Liver (tissue), 8 donors: ENCODE measurements at regions not wholly inside any gene's neighbourhood (a gene's known extent, or its start where the extent isn't known, plus 50 kb on each side); places are given as distances from the start of the nearest gene placed in this dataset.

Experiments used
- DNase-seq: peaks from one replicate; pipeline ENCODE4 v3.0.0-alpha.2; 2017; ENCODE audit warnings: low spot score
- H3K27ac ChIP-seq, 2 donors: one replicate each; pipeline ENCODE4 v1.7.0; 2013; ENCODE audit warnings: inconsistent platforms in 2 of 2, low read length in 2 of 2, control low read depth in 1 of 2, low read depth in 1 of 2, mild to moderate bottlenecking in 1 of 2
- H3K27me3 ChIP-seq, 4 donors: one replicate each; pipeline versions ENCODE4 v1.6.1 to v1.7.0; 2013; ENCODE audit warnings: low read length in 3 of 4, inconsistent platforms in 1 of 4, mild to moderate bottlenecking in 1 of 4, moderate library complexity in 1 of 4; ENCODE audit not compliant: control insufficient read depth in 4 of 4, insufficient read depth in 4 of 4
- H3K36me3 ChIP-seq, 4 donors: one replicate each; pipeline versions ENCODE4 v1.6.1 to v1.7.0; 2013; ENCODE audit warnings: low read length in 3 of 4, mild to moderate bottlenecking in 3 of 4, low read depth in 1 of 4, moderate library complexity in 1 of 4; ENCODE audit not compliant: control insufficient read depth in 4 of 4, insufficient read depth in 3 of 4
- H3K4me1 ChIP-seq, 4 donors: one replicate each; pipeline versions ENCODE4 v1.6.1 to v1.7.0; 2013; ENCODE audit warnings: low read length in 3 of 4, mild to moderate bottlenecking in 3 of 4, moderate library complexity in 1 of 4; ENCODE audit not compliant: control insufficient read depth in 4 of 4, insufficient read depth in 4 of 4
- H3K4me3 ChIP-seq, 3 donors: one replicate each; pipeline versions ENCODE4 v1.6.1 to v1.7.0; 2013; ENCODE audit warnings: low read length in 3 of 3, control low read depth in 1 of 3, low read depth in 1 of 3, mild to moderate bottlenecking in 1 of 3
- H3K9ac ChIP-seq, 2 donors: one replicate each; pipeline ENCODE4 v1.7.0; 2013; ENCODE audit warnings: low read length in 2 of 2, mild to moderate bottlenecking in 2 of 2, moderate library complexity in 2 of 2, control low read depth in 1 of 2, low read depth in 1 of 2
- H3K9me3 ChIP-seq, 4 donors: one replicate each; pipeline versions ENCODE4 v1.6.1 to v1.7.0; 2013; ENCODE audit warnings: low read length in 3 of 4; ENCODE audit not compliant: control insufficient read depth in 4 of 4
- CTCF ChIP-seq: fragments of 150-350 bp; IDR thresholded peaks from 2 replicates; pipeline ENCODE4 v1.5.1; 2017; ENCODE audit warnings: improper control_type of control experiment, low read depth, low read length; ENCODE audit not compliant: missing input control
- EGR1 ChIP-seq, 2 donors: IDR thresholded peaks; 2 replicates each; pipeline ENCODE4 v1.6.1; 2016 to 2018; ENCODE audit warnings: antibody characterized with exemption in 2 of 2, low read depth in 2 of 2
- FOXA1 ChIP-seq: IDR thresholded peaks from 2 replicates; pipeline ENCODE4 v1.6.1; 2016; ENCODE audit warnings: antibody characterized with exemption
- FOXA2 ChIP-seq: IDR thresholded peaks from 2 replicates; pipeline ENCODE4 v1.6.1; 2016; ENCODE audit warnings: antibody characterized with exemption
- GABPA ChIP-seq, 2 donors: IDR thresholded peaks in 1 of 2; conservative IDR thresholded peaks in 1 of 2; 2 replicates each; pipeline ENCODE4 v1.6.1; 2016; ENCODE audit warnings: antibody characterized with exemption in 2 of 2, mild to moderate bottlenecking in 1 of 2, moderate library complexity in 1 of 2
- HNF4A ChIP-seq, 2 donors: conservative IDR thresholded peaks; 2 replicates each; pipeline ENCODE4 v1.6.1; 2016; ENCODE audit warnings: antibody characterized with exemption in 2 of 2, mild to moderate bottlenecking in 2 of 2
- HNF4G ChIP-seq: IDR thresholded peaks from 2 replicates; pipeline ENCODE4 v1.6.1; 2016; ENCODE audit warnings: antibody characterized with exemption
- JUND ChIP-seq, 2 donors: IDR thresholded peaks; 2 replicates each; pipeline ENCODE4 v1.6.1; 2016; ENCODE audit warnings: antibody characterized with exemption in 2 of 2
- MAX ChIP-seq: IDR thresholded peaks from 2 replicates; pipeline ENCODE4 v1.6.1; 2016; ENCODE audit warnings: antibody characterized with exemption
- NR2F2 ChIP-seq: IDR thresholded peaks from 2 replicates; pipeline ENCODE4 v1.6.1; 2016; ENCODE audit warnings: antibody characterized with exemption
- RAD21 ChIP-seq, 2 donors: IDR thresholded peaks; 2 replicates each; pipeline ENCODE4 v1.6.1; 2016; ENCODE audit warnings: antibody characterized with exemption in 2 of 2, mild to moderate bottlenecking in 2 of 2
- RXRA ChIP-seq, 2 donors: IDR thresholded peaks; 2 replicates each; pipeline ENCODE4 v1.6.1; 2017 to 2018; ENCODE audit warnings: antibody characterized with exemption in 2 of 2, mild to moderate bottlenecking in 1 of 2
- SP1 ChIP-seq: IDR thresholded peaks from 2 replicates; pipeline ENCODE4 v1.6.1; 2018; ENCODE audit warnings: antibody characterized with exemption, mild to moderate bottlenecking
- TAF1 ChIP-seq: conservative IDR thresholded peaks from 2 replicates; pipeline ENCODE4 v1.6.1; 2016; ENCODE audit warnings: antibody characterized with exemption, mild to moderate bottlenecking
- YY1 ChIP-seq: IDR thresholded peaks from 2 replicates; pipeline ENCODE4 v1.6.1; 2016; ENCODE audit warnings: antibody characterized with exemption, mild to moderate bottlenecking
- WGBS: extraction: QIAGEN DNeasy Blood & Tissue Kit; methylation state at CpG from one replicate; pipeline ENCODE4 v1.1.7; 2013; 5-methylcytosine and 5-hydroxymethylcytosine counted together
- TF ChIP-seq, protein P1 (sequence below): IDR thresholded peaks from 2 replicates; pipeline ENCODE4 v1.6.1; 2016; ENCODE audit warnings: antibody characterized with exemption
- TF ChIP-seq, protein P2 (sequence below): IDR thresholded peaks from 2 replicates; pipeline ENCODE4 v1.6.1; 2016; ENCODE audit warnings: antibody characterized with exemption
- TF ChIP-seq, protein P3 (sequence below): IDR thresholded peaks from 2 replicates; pipeline ENCODE4 v1.6.1; 2016; ENCODE audit warnings: antibody characterized with exemption, mild to moderate bottlenecking
- donor health status: healthy.
- donor health status: healthy.
- donor health status: healthy.
- donor health status: healthy.
- donor health status: healthy.

- DNase-seq, result peak; percentile 19
- Histone ChIP-seq H3K27ac (no peak overlapping the region), H3K9me3 (no peaks in the 10 kb centered on the region), H3K4me1 (peaks cover 0 to 6% (median 5%) of the 10 kb centered on the region in 4 donors), H3K9ac (no peak overlapping the region), H3K27me3 (no peaks in the 10 kb centered on the region), H3K4me3 (no peak overlapping the region), H3K36me3 (no peaks in the 10 kb centered on the region)
- WGBS, result 62% methylated on average over 4 of the region's 4 CpGs
- no peak for TF ChIP-seq EGR1 (IDR thresholded peaks at IDR 0.05; ENCODE audit: low read depth in 2 of 2)
- TF ChIP-seq HNF4A (conservative IDR thresholded peaks at IDR 0.05), result peak; percentile 81 to 89
- peak in 1 of 2 donors; percentile 19 for TF ChIP-seq RAD21 (IDR thresholded peaks at IDR 0.05)
- TF ChIP-seq FOXA1, result no peak
- TF ChIP-seq FOXA2, result no peak
- TF ChIP-seq HNF4G, result peak; percentile 70
- peak; percentile 69 for TF ChIP-seq SP1
- peak; percentile 73 to 97 for TF ChIP-seq JUND (IDR thresholded peaks at IDR 0.05)
- TF ChIP-seq, protein P1, sequence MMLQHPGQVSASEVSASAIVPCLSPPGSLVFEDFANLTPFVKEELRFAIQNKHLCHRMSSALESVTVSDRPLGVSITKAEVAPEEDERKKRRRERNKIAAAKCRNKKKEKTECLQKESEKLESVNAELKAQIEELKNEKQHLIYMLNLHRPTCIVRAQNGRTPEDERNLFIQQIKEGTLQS, result peak; percentile 81
- TF ChIP-seq RXRA (IDR thresholded peaks at IDR 0.05), result peak; percentile 94 to 99
- TF ChIP-seq, protein P2, sequence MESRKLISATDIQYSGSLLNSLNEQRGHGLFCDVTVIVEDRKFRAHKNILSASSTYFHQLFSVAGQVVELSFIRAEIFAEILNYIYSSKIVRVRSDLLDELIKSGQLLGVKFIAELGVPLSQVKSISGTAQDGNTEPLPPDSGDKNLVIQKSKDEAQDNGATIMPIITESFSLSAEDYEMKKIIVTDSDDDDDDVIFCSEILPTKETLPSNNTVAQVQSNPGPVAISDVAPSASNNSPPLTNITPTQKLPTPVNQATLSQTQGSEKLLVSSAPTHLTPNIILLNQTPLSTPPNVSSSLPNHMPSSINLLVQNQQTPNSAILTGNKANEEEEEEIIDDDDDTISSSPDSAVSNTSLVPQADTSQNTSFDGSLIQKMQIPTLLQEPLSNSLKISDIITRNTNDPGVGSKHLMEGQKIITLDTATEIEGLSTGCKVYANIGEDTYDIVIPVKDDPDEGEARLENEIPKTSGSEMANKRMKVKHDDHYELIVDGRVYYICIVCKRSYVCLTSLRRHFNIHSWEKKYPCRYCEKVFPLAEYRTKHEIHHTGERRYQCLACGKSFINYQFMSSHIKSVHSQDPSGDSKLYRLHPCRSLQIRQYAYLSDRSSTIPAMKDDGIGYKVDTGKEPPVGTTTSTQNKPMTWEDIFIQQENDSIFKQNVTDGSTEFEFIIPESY, result no peak
- TF ChIP-seq GABPA (IDR thresholded peaks at IDR 0.05 in 1 of 2, conservative IDR thresholded peaks at IDR 0.05 in 1 of 2), result no peak
- TF ChIP-seq MAX, result no peak
- TF ChIP-seq NR2F2, result peak; percentile 98
- TF ChIP-seq CTCF, result no peak
These were observed 197.2 kb downstream of the CYP26B1 start for GRCh38 chr2:71950256-71951082.

- H3K9me3 ChIP-seq, result no peaks in the 10 kb centered on the region
- H3K36me3 ChIP-seq, result no peaks in the 10 kb centered on the region
- H3K27me3 ChIP-seq, result no peaks in the 10 kb centered on the region
- no peak overlapping the region for H3K9ac ChIP-seq
- H3K4me1 ChIP-seq, result peaks cover 0 to 6% (median 5%) of the 10 kb centered on the region in 4 donors
- no peak overlapping the region for H3K27ac ChIP-seq
- DNase-seq, result no peak
- H3K4me3 ChIP-seq, result no peak overlapping the region
- TF ChIP-seq, protein P1, result no peak
- no peak for TF ChIP-seq MAX
- TF ChIP-seq, protein P2, result no peak
- no peak for TF ChIP-seq HNF4G
- TF ChIP-seq SP1, result no peak
- TF ChIP-seq YY1, result no peak
- no peak for TF ChIP-seq NR2F2
- TF ChIP-seq RAD21 (IDR thresholded peaks at IDR 0.05), result no peak
- no peak for TF ChIP-seq FOXA1
- no peak for TF ChIP-seq JUND (IDR thresholded peaks at IDR 0.05)
- TF ChIP-seq, protein P3, sequence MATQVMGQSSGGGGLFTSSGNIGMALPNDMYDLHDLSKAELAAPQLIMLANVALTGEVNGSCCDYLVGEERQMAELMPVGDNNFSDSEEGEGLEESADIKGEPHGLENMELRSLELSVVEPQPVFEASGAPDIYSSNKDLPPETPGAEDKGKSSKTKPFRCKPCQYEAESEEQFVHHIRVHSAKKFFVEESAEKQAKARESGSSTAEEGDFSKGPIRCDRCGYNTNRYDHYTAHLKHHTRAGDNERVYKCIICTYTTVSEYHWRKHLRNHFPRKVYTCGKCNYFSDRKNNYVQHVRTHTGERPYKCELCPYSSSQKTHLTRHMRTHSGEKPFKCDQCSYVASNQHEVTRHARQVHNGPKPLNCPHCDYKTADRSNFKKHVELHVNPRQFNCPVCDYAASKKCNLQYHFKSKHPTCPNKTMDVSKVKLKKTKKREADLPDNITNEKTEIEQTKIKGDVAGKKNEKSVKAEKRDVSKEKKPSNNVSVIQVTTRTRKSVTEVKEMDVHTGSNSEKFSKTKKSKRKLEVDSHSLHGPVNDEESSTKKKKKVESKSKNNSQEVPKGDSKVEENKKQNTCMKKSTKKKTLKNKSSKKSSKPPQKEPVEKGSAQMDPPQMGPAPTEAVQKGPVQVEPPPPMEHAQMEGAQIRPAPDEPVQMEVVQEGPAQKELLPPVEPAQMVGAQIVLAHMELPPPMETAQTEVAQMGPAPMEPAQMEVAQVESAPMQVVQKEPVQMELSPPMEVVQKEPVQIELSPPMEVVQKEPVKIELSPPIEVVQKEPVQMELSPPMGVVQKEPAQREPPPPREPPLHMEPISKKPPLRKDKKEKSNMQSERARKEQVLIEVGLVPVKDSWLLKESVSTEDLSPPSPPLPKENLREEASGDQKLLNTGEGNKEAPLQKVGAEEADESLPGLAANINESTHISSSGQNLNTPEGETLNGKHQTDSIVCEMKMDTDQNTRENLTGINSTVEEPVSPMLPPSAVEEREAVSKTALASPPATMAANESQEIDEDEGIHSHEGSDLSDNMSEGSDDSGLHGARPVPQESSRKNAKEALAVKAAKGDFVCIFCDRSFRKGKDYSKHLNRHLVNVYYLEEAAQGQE, result no peak
- TF ChIP-seq GABPA (IDR thresholded peaks at IDR 0.05 in 1 of 2, conservative IDR thresholded peaks at IDR 0.05 in 1 of 2), result no peak
- no peak for TF ChIP-seq HNF4A (conservative IDR thresholded peaks at IDR 0.05)
- no peak for TF ChIP-seq EGR1 (IDR thresholded peaks at IDR 0.05; ENCODE audit: low read depth in 2 of 2)
- TF ChIP-seq RXRA (IDR thresholded peaks at IDR 0.05), result no peak
- no peak for TF ChIP-seq TAF1
- 93% methylated on average over 3 of the region's 3 CpGs for WGBS
These were observed 198.2 kb downstream of the CYP26B1 start for GRCh38 chr2:71949537-71949798.
